ENCODE measurements at regions not wholly inside any gene's neighbourhood (a gene's known extent, or its start where the extent isn't known, plus 50 kb on each side); places are given as distances from the start of the nearest gene placed in this dataset.
A peak's percentile ranks its signal among the peaks of the same experiment; 100 is the strongest.

DNA sequence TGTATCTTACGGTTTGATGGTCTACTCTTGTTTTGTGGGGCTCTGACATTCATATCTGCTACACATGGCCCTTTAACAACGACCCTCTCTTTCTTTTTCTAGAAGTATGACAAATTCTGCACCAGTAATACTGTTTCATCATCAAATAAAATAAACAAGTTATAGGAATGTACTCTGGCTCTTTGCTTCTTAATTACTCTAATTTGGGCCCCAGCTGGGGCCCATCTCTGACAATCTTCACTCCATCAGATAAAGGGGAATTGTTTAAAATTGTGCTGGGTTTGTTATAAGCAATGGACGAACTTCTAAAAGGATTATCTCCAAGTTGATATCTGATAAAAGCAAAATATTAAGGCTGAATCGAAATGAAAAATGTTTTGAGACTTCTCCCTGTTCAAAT lies 343.6 kb upstream of the JAG1 start:
- POLR2A ChIA-PET (ENCODE audit: unreplicated experiment) = no interaction called here
- peaks cover 3% of the 10 kb centered on the region; the same call in 1 of the 2 replicates for H3K9me3 ChIP-seq (ENCODE audit: insufficient read depth, low read depth)
- H2AFZ ChIP-seq = no peak overlapping the region; the same call in 1 of the 2 replicates
- TF ChIP-seq, protein P1, sequence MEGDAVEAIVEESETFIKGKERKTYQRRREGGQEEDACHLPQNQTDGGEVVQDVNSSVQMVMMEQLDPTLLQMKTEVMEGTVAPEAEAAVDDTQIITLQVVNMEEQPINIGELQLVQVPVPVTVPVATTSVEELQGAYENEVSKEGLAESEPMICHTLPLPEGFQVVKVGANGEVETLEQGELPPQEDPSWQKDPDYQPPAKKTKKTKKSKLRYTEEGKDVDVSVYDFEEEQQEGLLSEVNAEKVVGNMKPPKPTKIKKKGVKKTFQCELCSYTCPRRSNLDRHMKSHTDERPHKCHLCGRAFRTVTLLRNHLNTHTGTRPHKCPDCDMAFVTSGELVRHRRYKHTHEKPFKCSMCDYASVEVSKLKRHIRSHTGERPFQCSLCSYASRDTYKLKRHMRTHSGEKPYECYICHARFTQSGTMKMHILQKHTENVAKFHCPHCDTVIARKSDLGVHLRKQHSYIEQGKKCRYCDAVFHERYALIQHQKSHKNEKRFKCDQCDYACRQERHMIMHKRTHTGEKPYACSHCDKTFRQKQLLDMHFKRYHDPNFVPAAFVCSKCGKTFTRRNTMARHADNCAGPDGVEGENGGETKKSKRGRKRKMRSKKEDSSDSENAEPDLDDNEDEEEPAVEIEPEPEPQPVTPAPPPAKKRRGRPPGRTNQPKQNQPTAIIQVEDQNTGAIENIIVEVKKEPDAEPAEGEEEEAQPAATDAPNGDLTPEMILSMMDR (conservative IDR thresholded peaks at IDR 0.05) = no peak
- no peak for TF ChIP-seq EZH2 (IDR thresholded peaks at IDR 0.05; ENCODE audit: low read depth)
- H3K4me1 ChIP-seq (replicated peaks; ENCODE audit: insufficient read depth) = peaks cover 11% of the 10 kb centered on the region
- CTCF ChIA-PET = no interaction called here
- H4K20me1 ChIP-seq (ENCODE audit: insufficient read depth) = no peaks in the 10 kb centered on the region
- H3K4me3 ChIP-seq = no peak overlapping the region
- intact Hi-C loops (cut with micrococcal nuclease; ENCODE audit: unreplicated experiment) = no loop called here
- no peak for DNase-seq
- H3K9me2 ChIP-seq (ENCODE audit: insufficient read depth) = no peaks in the 10 kb centered on the region
- no TSS peak for BruUV-seq (replicated peaks)
- no peak overlapping the region for H3K27ac ChIP-seq
- no peak overlapping the region for H3K4me2 ChIP-seq
- no peaks in the 10 kb centered on the region; the same call in 1 of the 2 replicates for H3F3A ChIP-seq (ENCODE audit: insufficient read depth, low read depth)
- H3K36me3 ChIP-seq (ENCODE audit: low read depth) = no peaks in the 10 kb centered on the region
- H3K27me3 ChIP-seq (ENCODE audit: insufficient read depth, low read depth) = no peaks in the 10 kb centered on the region
- H3K79me2 ChIP-seq (ENCODE audit: low read depth) = no peaks in the 10 kb centered on the region

DNA sequence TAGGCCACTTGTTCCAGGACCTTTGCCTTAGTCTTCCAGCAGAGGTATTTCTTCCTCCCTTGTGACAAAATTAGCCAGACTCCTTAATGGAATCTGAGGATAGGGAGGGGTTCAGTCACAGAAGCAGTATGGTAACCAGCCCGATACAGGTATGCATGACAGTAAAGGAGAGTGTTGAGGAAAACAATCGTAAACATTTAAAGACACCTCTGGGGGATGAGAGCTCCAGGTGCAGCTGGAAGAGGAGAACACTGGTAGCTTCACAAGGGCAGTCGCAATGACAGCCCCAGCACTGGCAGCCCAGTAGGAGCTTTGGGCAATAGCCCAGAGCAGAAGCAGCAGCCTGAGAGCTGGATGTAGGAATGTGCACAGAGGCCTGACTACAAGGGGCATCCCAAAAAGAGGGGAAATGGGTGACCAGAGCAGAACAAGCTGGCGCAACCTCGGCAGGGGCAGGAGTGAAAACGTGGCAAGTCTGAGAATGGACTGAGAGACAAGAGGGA lies 344.9 kb upstream of the JAG1 start:
- Histone ChIP-seq H3K36me3 (ENCODE audit: low read depth) (no peaks in the 10 kb centered on the region), H3K27ac (no peak overlapping the region), H4K20me1 (ENCODE audit: insufficient read depth) (no peaks in the 10 kb centered on the region), H3K79me2 (ENCODE audit: low read depth) (no peaks in the 10 kb centered on the region), H2AFZ (no peak overlapping the region), H3K4me3 (no peak overlapping the region), H3K4me1 (replicated peaks; ENCODE audit: insufficient read depth) (peaks cover 11% of the 10 kb centered on the region), H3K4me2 (peak overlapping the region; percentile 13; the same call in 1 of the 2 replicates), H3K9me2 (ENCODE audit: insufficient read depth) (no peaks in the 10 kb centered on the region), H3K9me3 (ENCODE audit: insufficient read depth, low read depth) (peaks cover 3% of the 10 kb centered on the region; the same call in 1 of the 2 replicates), H3K27me3 (ENCODE audit: insufficient read depth, low read depth) (no peaks in the 10 kb centered on the region), H3F3A (ENCODE audit: insufficient read depth, low read depth) (peaks cover 3% of the 10 kb centered on the region; the same call in 1 of the 2 replicates)
- intact Hi-C loops (cut with micrococcal nuclease; ENCODE audit: unreplicated experiment) = no loop called here
- TF ChIP-seq, protein P1 (conservative IDR thresholded peaks at IDR 0.05) = no peak
- no peak for TF ChIP-seq EZH2 (IDR thresholded peaks at IDR 0.05; ENCODE audit: low read depth)
- ChIA-PET CTCF (interaction anchor here (0.6 kb wide), 1 partner anchor 479 kb away, joined by 3 read pairs; no protein-coding TSS in a partner anchor), POLR2A (ENCODE audit: unreplicated experiment) (no interaction called here)
- no TSS peak for BruUV-seq (replicated peaks)
- no peak for DNase-seq

DNA sequence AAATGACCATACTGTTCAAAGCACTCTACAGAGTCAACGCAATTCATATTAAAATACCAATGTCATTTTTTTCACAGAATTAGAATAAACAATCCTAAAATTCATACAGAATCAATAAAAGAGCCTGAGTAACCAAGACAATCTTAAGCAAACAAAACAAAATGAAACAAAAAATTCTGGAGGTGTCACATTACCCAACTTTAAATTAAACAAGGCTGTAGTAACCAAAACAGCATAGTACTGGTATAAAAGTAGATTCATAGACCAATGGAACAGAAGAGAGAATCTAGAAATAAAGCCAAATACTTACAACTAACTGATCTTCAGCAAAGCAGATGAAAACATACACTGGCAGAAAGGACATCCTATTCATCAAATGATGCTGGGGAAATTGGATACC lies 346.9 kb upstream of the JAG1 start:
- H2AFZ ChIP-seq = no peak overlapping the region
- intact Hi-C loops (cut with micrococcal nuclease; ENCODE audit: unreplicated experiment) = no loop called here
- no peak overlapping the region for H3K27ac ChIP-seq
- no peak overlapping the region for H3K4me3 ChIP-seq
- peaks cover 3% of the 10 kb centered on the region; the same call in 1 of the 2 replicates for H3K9me3 ChIP-seq (ENCODE audit: insufficient read depth, low read depth)
- H3K36me3 ChIP-seq (ENCODE audit: low read depth) = no peaks in the 10 kb centered on the region
- H3K79me2 ChIP-seq (ENCODE audit: low read depth) = no peaks in the 10 kb centered on the region
- ChIA-PET CTCF (no interaction called here), POLR2A (ENCODE audit: unreplicated experiment) (no interaction called here)
- DNase-seq = no peak
- H3K4me2 ChIP-seq = 0 out of 2 replicates have a peak overlapping the region, but pooled peaks have one; percentile 21
- BruUV-seq (replicated peaks) = no TSS peak
- no peaks in the 10 kb centered on the region for H4K20me1 ChIP-seq (ENCODE audit: insufficient read depth)
- H3F3A ChIP-seq (ENCODE audit: insufficient read depth, low read depth) = peaks cover 3% of the 10 kb centered on the region; the same call in 1 of the 2 replicates
- peaks cover 11% of the 10 kb centered on the region for H3K4me1 ChIP-seq (replicated peaks; ENCODE audit: insufficient read depth)
- TF ChIP-seq EZH2 (IDR thresholded peaks at IDR 0.05; ENCODE audit: low read depth) = no peak
- TF ChIP-seq, protein P1 (conservative IDR thresholded peaks at IDR 0.05) = no peak
- H3K9me2 ChIP-seq (ENCODE audit: insufficient read depth) = no peaks in the 10 kb centered on the region
- H3K27me3 ChIP-seq (ENCODE audit: insufficient read depth, low read depth) = no peaks in the 10 kb centered on the region
